Stomach (tissue), 4 donors: ENCODE measurements at regions not wholly inside any gene's neighbourhood (a gene's known extent, or its start where the extent isn't known, plus 50 kb on each side); places are given as distances from the start of the nearest gene placed in this dataset.

ENCODE experiments used
- EP300 ChIP-seq: sonication (generic); formaldehyde crosslinking; IDR thresholded peaks from one replicate; pipeline ENCODE4 v1.6.1; 2017; ENCODE audit warnings: antibody characterized with exemption
- TF ChIP-seq, protein P1 (sequence below), 7 experiments: fragments of 450-650 bp in 4 of 7; fragments of 200-600 bp in 3 of 7; sonication (generic) in 3 of 7; IDR thresholded peaks; one replicate each; pipeline ENCODE4 v1.5.1; 2016 to 2019; ENCODE audit warnings: antibody characterized with exemption in 7 of 7, control low read depth in 2 of 7, mild to moderate bottlenecking in 1 of 7

GRCh38 chr1:194052514-194053338 lies 866.3 kb upstream of the B3GALT2 start:
- TF ChIP-seq, protein P1, sequence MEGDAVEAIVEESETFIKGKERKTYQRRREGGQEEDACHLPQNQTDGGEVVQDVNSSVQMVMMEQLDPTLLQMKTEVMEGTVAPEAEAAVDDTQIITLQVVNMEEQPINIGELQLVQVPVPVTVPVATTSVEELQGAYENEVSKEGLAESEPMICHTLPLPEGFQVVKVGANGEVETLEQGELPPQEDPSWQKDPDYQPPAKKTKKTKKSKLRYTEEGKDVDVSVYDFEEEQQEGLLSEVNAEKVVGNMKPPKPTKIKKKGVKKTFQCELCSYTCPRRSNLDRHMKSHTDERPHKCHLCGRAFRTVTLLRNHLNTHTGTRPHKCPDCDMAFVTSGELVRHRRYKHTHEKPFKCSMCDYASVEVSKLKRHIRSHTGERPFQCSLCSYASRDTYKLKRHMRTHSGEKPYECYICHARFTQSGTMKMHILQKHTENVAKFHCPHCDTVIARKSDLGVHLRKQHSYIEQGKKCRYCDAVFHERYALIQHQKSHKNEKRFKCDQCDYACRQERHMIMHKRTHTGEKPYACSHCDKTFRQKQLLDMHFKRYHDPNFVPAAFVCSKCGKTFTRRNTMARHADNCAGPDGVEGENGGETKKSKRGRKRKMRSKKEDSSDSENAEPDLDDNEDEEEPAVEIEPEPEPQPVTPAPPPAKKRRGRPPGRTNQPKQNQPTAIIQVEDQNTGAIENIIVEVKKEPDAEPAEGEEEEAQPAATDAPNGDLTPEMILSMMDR (IDR thresholded peaks at IDR 0.05): no peak
- TF ChIP-seq EP300: no peak
